Suprapubic skin (tissue), 4 donors: ENCODE measurements at regions not wholly inside any gene's neighbourhood (a gene's known extent, or its start where the extent isn't known, plus 50 kb on each side); places are given as distances from the start of the nearest gene placed in this dataset.

Experiments used
- DNase-seq, 2 donors: peaks; one replicate each; pipeline ENCODE4 v3.0.0-alpha.2; 2019; ENCODE audit warnings: low spot score in 2 of 2
- H3K27ac ChIP-seq: fragments of 200-600 bp; sonication (generic); one replicate; pipeline ENCODE4 v1.5.1; 2019
- H3K27me3 ChIP-seq: fragments of 200-600 bp; sonication (generic); one replicate; pipeline ENCODE4 v1.5.1; 2019
- H3K36me3 ChIP-seq: fragments of 200-600 bp; sonication (generic); one replicate; pipeline ENCODE4 v1.5.1; 2019
- H3K4me1 ChIP-seq: fragments of 200-600 bp; sonication (generic); one replicate; pipeline ENCODE4 v1.5.1; 2019
- H3K4me3 ChIP-seq: fragments of 200-600 bp; sonication (generic); one replicate; pipeline ENCODE4 v1.5.1; 2019; ENCODE audit warnings: mild to moderate bottlenecking
- H3K9me3 ChIP-seq: fragments of 200-600 bp; sonication (generic); one replicate; pipeline ENCODE4 v1.5.1; 2019
- EP300 ChIP-seq: sonication (generic); formaldehyde crosslinking; IDR thresholded peaks from one replicate; pipeline ENCODE4 v1.6.1; 2017; ENCODE audit warnings: antibody characterized with exemption
- POLR2A ChIP-seq, 2 donors: fragments of 450-650 bp; IDR thresholded peaks; one replicate each; pipeline ENCODE4 v1.6.1; 2017; ENCODE audit warnings: antibody characterized with exemption in 2 of 2, mild to moderate bottlenecking in 2 of 2, moderate library complexity in 2 of 2
- POLR2AphosphoS5 ChIP-seq, 3 donors: sonication (generic); formaldehyde crosslinking; IDR thresholded peaks; one replicate each; pipeline ENCODE4 v1.6.1; 2017; ENCODE audit warnings: antibody characterized with exemption in 3 of 3
- WGBS: methylation state at CpG from one replicate; pipeline ENCODE4 v1.1.5; 2018; 5-methylcytosine and 5-hydroxymethylcytosine counted together
- TF ChIP-seq, protein P1 (sequence below), 2 donors: fragments of 200-600 bp in 1 of 2; fragments of 450-650 bp in 1 of 2; sonication (generic) in 1 of 2; IDR thresholded peaks; one replicate each; pipeline ENCODE4 v1.5.1; 2016 to 2019; ENCODE audit warnings: antibody characterized with exemption in 2 of 2, mild to moderate bottlenecking in 1 of 2, moderate library complexity in 1 of 2

DNA sequence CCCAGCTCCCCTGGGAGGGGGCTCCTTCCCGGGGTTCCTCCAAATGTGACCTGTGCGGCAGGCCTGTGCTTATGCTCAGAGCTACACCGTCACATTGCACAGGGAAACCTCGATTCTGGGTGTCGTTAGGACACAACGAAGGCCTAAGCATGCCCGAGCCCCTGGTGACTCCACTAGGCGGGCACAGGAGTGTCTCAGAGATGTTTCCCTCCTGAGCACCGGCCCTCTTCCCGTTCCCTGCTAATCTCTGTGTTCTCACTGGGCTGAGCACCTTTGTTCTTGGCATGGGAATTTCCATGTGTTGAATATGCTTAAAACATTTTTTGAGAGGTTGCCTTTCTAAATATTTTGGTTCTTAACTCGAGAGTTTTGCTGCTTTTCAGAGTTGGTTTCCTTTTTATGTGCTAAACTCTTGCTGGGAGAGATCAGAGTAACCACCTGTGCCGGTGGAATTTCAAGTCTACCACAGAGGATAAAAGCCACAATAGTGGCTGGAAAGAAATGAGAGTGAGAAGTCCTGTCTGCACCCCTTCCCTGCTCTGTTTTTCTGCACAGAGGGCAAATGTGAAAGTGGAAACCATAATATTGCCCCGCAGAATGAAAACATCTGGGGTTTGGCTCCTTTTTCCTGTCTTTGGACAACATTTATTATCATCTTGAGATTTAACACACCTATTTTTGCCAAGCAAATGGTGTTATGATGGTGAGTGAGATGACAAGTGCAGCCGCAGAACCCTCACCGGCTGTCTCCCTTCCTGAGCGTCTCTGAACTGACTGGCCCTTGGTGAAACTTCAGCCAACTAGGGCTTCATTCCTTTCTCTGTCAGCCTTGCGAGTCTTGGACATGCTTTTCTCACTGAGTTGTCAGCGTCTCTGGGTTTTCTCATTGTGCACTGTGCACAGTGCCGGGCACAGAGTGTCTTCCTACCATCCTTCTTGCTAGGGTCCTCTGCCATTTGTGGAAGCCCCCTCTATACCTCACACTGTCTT lies 154.1 kb downstream of the VAPA start:
- TF ChIP-seq, protein P1, sequence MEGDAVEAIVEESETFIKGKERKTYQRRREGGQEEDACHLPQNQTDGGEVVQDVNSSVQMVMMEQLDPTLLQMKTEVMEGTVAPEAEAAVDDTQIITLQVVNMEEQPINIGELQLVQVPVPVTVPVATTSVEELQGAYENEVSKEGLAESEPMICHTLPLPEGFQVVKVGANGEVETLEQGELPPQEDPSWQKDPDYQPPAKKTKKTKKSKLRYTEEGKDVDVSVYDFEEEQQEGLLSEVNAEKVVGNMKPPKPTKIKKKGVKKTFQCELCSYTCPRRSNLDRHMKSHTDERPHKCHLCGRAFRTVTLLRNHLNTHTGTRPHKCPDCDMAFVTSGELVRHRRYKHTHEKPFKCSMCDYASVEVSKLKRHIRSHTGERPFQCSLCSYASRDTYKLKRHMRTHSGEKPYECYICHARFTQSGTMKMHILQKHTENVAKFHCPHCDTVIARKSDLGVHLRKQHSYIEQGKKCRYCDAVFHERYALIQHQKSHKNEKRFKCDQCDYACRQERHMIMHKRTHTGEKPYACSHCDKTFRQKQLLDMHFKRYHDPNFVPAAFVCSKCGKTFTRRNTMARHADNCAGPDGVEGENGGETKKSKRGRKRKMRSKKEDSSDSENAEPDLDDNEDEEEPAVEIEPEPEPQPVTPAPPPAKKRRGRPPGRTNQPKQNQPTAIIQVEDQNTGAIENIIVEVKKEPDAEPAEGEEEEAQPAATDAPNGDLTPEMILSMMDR (IDR thresholded peaks at IDR 0.05), result no peak
- TF ChIP-seq POLR2AphosphoS5 (IDR thresholded peaks at IDR 0.05) (no peak), POLR2A (IDR thresholded peaks at IDR 0.05) (no peak), EP300 (no peak)
- H3K27ac ChIP-seq, result no peak overlapping the region
- H3K4me1 ChIP-seq, result peaks cover 12% of the 10 kb centered on the region
- DNase-seq, result peak in 1 of 2 donors; percentile 65
- no peaks in the 10 kb centered on the region for H3K36me3 ChIP-seq
- H3K9me3 ChIP-seq, result no peaks in the 10 kb centered on the region
- H3K27me3 ChIP-seq, result no peaks in the 10 kb centered on the region
- 85% methylated on average over 19 of the region's 19 CpGs for WGBS
- no peak overlapping the region for H3K4me3 ChIP-seq

DNA sequence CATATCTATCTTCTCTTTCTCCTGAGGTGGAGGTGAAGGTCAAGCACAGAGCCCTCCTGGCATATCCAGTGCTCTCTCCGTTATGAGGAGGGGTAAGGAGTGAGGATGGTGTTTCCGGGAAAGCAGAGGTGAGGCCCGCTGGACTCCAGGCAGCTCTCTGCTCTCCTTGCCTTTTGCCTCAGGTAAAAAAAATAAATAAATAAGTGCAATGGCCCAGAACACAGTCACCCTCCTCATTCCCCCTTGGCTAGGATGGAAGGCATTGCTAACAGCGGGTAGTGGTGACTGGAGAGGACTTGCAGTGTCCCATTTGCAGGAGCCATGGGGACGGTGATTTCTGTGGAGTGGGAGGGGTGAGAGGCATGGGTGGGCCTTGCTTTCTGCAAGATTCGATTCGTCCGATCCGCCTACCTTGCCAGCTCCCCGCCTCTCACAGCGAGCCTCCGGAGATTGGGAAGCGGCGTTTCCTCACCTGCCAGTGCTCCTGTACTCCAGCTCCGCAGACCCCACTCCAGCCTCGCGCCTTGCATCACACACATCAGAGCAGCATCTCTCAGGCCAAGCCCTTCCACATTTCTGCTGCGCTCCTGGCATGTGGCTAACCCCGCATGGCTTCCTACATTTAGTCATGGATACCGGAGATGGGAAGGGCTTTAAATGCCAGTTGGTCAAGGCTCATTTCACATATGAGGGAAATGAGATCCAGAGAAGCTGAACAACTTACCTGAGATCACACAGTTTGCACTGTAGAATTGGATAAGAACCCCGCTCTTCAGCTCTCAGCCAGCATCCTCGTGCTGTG lies 155.2 kb downstream of the VAPA start:
- TF ChIP-seq, protein P1 (IDR thresholded peaks at IDR 0.05), result no peak
- TF ChIP-seq EP300 (no peak), POLR2A (IDR thresholded peaks at IDR 0.05) (no peak), POLR2AphosphoS5 (IDR thresholded peaks at IDR 0.05) (no peak)
- WGBS, result 94% methylated on average over 21 of the region's 22 CpGs
- DNase-seq, result no peak
- H3K4me1 ChIP-seq, result peaks cover 17% of the 10 kb centered on the region
- no peaks in the 10 kb centered on the region for H3K27me3 ChIP-seq
- no peak overlapping the region for H3K27ac ChIP-seq
- no peaks in the 10 kb centered on the region for H3K9me3 ChIP-seq
- no peak overlapping the region for H3K4me3 ChIP-seq
- no peaks in the 10 kb centered on the region for H3K36me3 ChIP-seq

DNA sequence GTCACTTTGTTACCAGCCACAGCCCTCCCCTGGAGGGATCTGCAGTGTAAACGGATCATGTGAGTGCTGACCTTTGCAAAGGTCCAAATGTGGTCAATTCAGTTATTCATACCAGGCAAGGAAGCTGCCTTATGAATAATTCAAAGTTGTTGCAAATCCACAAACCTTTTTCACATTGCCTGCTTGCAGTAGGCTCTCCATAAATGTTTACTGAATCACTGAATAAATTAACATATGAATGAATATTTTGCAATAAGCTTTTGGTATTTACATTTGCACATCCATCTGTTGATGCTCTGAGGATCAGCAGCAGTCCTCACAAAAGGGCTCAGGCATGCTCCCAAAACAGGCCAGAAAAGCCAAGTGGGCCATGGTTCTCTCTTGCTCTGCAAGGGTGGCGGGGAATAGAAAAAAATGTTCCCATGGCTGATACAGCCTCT lies 156.8 kb downstream of the VAPA start:
- H3K36me3 ChIP-seq, result no peaks in the 10 kb centered on the region
- 57% methylated on average over 2 of the region's 2 CpGs for WGBS
- no peaks in the 10 kb centered on the region for H3K9me3 ChIP-seq
- H3K27ac ChIP-seq, result no peak overlapping the region
- H3K4me1 ChIP-seq, result peaks cover 23% of the 10 kb centered on the region
- no peak overlapping the region for H3K4me3 ChIP-seq
- H3K27me3 ChIP-seq, result no peaks in the 10 kb centered on the region
- no peak for DNase-seq
- no peak for TF ChIP-seq POLR2AphosphoS5 (IDR thresholded peaks at IDR 0.05)
- TF ChIP-seq, protein P1 (IDR thresholded peaks at IDR 0.05), result no peak
- no peak for TF ChIP-seq POLR2A (IDR thresholded peaks at IDR 0.05)

DNA sequence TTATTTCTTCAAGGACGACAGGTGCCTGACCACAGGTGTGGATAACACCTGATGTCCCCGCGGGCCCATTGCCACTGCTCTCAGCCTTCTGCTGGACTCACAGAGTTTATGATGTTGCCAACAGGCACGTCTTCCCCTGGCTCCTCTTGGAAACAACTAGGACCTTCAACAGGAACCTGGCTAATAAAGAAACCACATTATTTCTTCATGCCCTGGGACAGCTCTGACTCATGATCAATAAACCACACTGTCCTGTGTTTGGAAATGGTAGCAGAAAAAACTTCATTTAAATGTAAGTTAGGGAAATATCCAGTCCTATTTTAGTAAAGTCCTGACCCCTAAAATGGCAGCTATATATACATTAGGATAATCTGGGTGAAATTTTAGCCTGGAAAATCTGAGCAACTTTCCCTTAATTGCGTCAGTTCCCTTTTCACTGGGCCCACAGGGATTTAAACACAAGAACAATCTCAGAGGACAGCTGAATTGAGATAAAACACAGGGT lies 158.9 kb downstream of the VAPA start:
- H3K27ac ChIP-seq, result no peak overlapping the region
- WGBS, result 77% methylated on average over 5 of the region's 5 CpGs
- peaks cover 23% of the 10 kb centered on the region for H3K4me1 ChIP-seq
- H3K9me3 ChIP-seq, result no peaks in the 10 kb centered on the region
- H3K4me3 ChIP-seq, result no peak overlapping the region
- no peaks in the 10 kb centered on the region for H3K36me3 ChIP-seq
- DNase-seq, result no peak
- H3K27me3 ChIP-seq, result no peaks in the 10 kb centered on the region
- TF ChIP-seq EP300 (no peak), POLR2AphosphoS5 (IDR thresholded peaks at IDR 0.05) (no peak), POLR2A (IDR thresholded peaks at IDR 0.05) (no peak)
- TF ChIP-seq, protein P1 (IDR thresholded peaks at IDR 0.05), result no peak
